Body of pancreas (tissue), 4 donors: ENCODE measurements at regions not wholly inside any gene's neighbourhood (a gene's known extent, or its start where the extent isn't known, plus 50 kb on each side); places are given as distances from the start of the nearest gene placed in this dataset.

Source experiments
- POLR2A ChIP-seq, 3 donors: fragments of 450-650 bp; IDR thresholded peaks; one replicate each; pipeline ENCODE4 v1.6.1; 2016; ENCODE audit warnings: antibody characterized with exemption in 3 of 3, mild to moderate bottlenecking in 2 of 3
- TF ChIP-seq, protein P1 (sequence below), 7 experiments: fragments of 450-650 bp in 4 of 7; fragments of 200-600 bp in 3 of 7; sonication (generic) in 3 of 7; IDR thresholded peaks; one replicate each; pipeline ENCODE4 v1.5.1; 2016 to 2019; ENCODE audit warnings: antibody characterized with exemption in 7 of 7

GRCh38 chr3:176950743-176951142 lies 246.5 kb downstream of the TBL1XR1 start:
- no peak for TF ChIP-seq POLR2A (IDR thresholded peaks at IDR 0.05)
- TF ChIP-seq, protein P1, sequence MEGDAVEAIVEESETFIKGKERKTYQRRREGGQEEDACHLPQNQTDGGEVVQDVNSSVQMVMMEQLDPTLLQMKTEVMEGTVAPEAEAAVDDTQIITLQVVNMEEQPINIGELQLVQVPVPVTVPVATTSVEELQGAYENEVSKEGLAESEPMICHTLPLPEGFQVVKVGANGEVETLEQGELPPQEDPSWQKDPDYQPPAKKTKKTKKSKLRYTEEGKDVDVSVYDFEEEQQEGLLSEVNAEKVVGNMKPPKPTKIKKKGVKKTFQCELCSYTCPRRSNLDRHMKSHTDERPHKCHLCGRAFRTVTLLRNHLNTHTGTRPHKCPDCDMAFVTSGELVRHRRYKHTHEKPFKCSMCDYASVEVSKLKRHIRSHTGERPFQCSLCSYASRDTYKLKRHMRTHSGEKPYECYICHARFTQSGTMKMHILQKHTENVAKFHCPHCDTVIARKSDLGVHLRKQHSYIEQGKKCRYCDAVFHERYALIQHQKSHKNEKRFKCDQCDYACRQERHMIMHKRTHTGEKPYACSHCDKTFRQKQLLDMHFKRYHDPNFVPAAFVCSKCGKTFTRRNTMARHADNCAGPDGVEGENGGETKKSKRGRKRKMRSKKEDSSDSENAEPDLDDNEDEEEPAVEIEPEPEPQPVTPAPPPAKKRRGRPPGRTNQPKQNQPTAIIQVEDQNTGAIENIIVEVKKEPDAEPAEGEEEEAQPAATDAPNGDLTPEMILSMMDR (IDR thresholded peaks at IDR 0.05), result no peak
